ENCODE measurements at regions not wholly inside any gene's neighbourhood (a gene's known extent, or its start where the extent isn't known, plus 50 kb on each side); places are given as distances from the start of the nearest gene placed in this dataset.
"Not testable (repeated sequence)": the region's sequence is repeated elsewhere in the genome, so short reads cannot be mapped to it uniquely, and the experiment has no call there.

DNA sequence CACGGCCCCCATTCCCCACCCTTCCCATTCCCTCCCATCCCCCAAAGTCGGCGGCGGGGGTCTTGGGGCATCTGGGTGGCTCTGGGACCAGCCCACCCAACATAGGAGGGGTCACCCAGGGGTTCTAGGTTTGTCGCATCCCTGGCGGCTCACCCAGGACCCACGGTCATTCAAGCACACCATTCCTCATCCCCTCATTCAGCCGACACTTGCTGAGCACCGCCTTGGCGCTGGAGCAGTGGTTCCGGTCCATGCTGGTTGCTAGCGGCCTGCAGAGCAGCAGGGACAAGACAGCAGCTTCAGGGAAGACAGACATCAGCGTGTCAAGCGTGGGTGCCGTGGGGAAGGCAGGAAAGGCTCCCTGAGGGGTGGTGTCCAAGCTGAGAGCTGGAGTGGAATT is 50.5 kb upstream of the OTOS start:
- no peak for DNase-seq (ENCODE audit: low spot score)

- no peak for DNase-seq (ENCODE audit: low spot score)
Measured at GRCh38 chr2:240192661-240193060, 52.2 kb upstream of the OTOS start.

- DNase-seq (ENCODE audit: low spot score): not testable (repeated sequence)
Measured at GRCh38 chr2:240194341-240194762, 53.9 kb upstream of the OTOS start.

DNA sequence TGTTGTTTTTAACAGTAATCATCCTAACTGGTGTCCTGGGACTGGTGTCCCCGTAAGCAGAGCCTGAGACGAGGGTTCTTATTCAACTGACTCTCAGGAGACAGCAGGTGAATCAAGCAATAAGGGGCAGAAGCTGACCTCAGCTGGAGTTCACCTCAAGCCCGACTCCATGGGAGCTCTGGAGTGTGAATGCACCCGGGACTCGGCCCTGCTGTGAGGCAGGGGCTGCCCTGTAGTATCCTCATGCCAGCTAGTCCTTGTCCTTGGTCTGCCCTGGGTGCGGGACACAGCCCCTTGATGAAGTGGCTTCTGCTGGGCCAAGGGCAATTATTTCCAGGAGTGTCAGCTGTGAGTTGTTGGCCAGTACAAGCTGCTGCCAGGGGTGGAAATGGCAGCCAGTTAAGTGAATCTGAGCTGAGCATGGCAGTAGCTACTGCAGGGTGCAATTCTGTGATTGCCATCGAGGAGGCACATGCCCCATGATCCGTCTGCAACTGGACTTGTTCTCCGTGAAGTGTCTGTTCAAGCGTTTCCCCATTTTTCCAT is 54.9 kb upstream of the OTOS start:
- DNase-seq (ENCODE audit: low spot score): no peak

- DNase-seq (ENCODE audit: low spot score): no peak
Measured at GRCh38 chr2:240196716-240197461, 56.4 kb upstream of the OTOS start.

DNA sequence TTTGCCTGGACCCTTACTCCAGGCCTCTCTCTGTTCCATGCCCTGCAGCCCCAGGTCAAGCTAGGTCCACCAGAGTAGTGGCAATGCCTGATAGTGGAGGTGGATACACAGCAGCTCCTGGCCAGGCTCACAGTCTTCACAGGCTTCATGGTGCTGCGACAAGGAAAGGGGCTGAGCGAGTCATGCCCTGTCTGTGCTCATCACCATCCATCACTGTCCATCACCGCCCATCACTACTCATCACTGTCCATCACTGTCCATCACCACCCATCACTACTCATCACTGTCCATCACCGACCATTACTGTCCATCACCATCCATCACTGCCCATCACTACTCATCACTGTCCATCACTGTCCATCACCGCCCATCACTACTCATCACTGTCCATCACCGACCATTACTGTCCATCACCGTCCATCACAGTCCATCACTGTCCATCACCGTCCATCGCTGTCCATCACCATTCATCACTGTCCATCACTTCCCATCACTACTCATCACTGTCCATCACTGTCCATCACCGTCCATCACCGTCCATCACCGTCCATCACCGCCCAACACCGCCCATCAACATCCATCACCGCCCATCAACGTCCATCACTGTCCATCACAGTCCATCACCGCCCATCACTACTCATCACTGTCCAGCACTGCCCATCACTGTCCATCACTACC is 57.1 kb upstream of the OTOS start:
- no peak for DNase-seq (ENCODE audit: low spot score)

- DNase-seq (ENCODE audit: low spot score): no peak
Measured at GRCh38 chr2:240198226-240198625, 57.8 kb upstream of the OTOS start.

DNA sequence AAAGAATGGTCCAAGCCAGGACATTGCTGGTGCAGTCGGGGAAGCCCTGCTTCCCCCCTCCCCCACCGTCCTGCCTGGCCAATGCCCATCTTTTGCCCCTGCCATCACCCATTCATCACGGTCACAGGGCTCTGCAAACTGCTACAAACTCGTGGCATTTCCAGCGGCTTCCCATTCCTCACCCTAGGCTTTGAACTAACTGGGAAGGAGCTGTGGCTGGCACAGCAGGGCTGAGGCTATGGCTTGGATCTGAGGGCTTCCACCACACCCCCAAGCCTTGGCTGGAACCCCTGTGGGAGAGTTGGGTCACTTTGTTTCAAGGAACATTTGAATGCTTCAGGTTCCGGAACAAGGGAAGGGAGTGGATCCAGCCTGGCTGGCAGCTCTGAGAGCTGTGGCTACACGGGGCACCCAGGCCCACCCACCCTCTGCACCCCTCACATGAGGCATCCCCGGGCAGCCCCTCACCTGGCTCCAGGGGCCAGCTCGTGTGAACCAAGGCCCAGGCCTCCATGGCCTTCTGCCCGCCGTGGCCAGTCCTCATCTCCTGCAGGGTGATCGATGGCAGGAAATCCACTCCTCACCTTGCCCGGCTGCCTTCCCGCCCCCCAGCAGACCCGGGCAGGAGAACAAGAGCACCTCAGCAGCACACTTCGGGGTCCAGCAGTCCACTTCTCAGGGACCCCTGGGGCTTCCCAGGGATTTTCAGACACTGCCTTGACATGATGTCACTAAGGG is 58.8 kb upstream of the OTOS start:
- DNase-seq (ENCODE audit: low spot score): no peak

GRCh38 chr2:240200230-240201051 is 60.0 kb upstream of the OTOS start:
- DNase-seq (ENCODE audit: low spot score): no peak

DNA sequence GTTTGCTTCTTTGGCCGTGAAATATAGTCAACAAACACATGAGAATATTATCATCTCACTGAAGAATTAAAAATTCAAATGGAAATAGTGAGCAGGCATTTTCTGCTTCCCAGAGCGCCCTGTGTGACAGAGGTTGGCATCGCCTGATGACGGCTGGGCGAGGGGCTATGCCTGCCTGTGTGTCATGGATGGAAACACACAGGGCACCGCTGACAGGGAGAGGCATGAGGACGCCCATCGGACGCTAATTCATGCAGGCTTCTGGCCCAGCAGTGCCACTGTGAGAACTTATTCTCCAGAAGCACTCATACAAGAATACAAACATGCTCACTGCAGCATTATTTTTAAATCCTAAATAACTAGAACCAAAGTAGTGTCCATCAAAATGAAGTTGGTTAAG is 61.4 kb upstream of the OTOS start:
- DNase-seq (ENCODE audit: low spot score): no peak

GRCh38 chr2:240202586-240202985 is 62.1 kb upstream of the OTOS start:
- no peak for DNase-seq (ENCODE audit: low spot score)

GRCh38 chr2:240203031-240203787 is 62.8 kb upstream of the OTOS start:
- no peak for DNase-seq (ENCODE audit: low spot score)

- DNase-seq (ENCODE audit: low spot score): no peak
Measured at GRCh38 chr2:240203788-240204270, 63.4 kb upstream of the OTOS start.

DNA sequence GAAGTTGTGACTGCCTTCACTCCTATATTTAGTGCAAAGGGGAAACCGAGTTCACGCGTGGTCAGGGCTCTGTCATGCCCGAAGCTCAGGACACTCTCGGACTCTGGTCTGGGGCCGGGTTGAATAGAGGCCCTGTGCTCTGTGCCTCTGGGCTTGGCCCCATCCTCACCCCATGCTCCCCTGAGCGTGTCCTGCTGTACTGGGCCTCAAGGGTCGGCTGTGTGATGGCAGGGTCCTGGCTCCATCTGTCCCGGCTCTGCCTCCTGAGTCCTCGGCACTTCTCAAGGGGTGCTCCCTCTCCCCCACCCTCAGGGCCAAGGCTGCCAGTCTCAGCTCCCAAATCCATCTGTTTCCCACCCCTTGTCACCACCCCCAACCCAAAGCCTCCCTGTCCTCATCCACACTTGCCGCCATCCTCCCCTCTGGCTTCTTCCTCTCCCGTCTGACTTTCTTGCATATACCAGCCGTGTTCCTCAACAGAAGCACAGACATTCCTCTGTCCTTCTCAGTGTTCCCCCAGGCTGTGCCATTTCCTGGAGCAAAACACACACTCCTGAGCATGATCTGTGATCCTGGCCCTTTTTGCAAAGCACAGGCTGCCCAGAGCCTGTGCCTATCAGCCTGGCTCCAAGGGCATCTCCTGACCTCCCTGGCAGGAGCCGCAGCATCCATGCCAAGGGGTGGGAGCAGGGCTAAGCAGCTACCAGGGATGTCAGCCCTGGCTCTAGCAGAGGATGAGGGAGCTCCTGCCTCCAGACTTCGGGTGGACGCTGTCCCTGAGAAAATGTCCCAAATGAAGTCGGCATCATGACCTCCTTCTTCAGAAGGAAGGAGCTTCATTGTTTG is 64.2 kb upstream of the OTOS start:
- no peak for DNase-seq (ENCODE audit: low spot score)

- no peak for DNase-seq (ENCODE audit: low spot score)
Measured at GRCh38 chr2:240205348-240205747, 64.9 kb upstream of the OTOS start.

DNA sequence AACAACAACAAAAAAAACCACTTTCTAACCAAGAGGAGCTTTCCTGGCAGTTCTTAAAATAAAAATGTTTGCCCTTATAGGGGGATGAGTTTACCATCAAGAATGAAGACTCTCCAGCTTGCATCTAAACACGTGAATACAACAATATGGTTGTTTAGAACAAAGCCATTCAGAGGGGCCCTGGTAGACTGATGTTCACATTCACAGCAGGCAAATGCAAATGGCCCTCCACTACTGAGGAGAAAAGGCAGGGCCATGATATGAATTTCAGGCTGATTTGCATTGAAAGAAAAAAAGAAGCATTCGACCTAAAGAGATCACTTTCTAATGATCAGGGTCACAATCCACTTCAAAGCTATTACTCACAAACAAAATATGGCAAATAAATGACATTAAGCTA is 65.3 kb upstream of the OTOS start:
- no peak for DNase-seq (ENCODE audit: low spot score)

DNA sequence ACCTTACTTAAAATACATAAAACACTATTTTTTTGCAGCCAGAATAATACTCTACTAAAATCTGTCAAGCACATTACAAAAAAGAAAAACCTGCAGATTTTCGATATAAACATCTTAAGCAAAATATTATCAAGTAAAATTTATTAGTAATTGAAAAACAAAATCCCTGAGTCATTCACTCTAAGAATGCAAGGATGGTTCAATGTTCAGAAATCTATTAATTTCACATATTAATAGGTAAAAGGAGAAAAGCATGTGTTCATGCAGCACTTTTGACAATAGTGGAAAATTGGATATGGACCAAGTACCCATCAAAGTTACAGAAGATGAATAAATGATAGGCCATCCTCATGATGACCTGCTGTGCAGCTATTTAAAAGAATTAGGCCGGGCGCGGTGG is 66.2 kb upstream of the OTOS start:
- no peak for DNase-seq (ENCODE audit: low spot score)

- no peak for DNase-seq (ENCODE audit: low spot score)
Measured at GRCh38 chr2:240207661-240208060, 67.2 kb upstream of the OTOS start.

DNA sequence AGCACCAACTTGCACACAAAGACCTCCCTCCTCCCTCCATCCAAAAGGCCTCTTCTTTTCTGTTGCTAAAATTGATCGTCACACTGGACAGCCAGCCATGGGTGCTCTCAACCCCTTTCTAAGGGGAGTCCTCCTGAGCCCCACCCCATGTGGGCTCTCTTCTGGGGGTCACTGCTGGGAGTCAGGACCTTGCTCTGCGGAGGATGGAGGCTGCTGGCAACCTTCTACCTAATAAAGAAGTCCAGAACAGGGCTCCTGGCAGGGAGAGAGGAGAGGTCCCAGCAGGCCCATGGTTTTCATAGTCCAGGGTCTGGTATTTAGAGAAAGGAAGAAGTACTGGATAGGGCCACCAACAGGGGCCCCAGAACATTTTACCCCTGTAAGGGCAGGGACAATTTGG is 67.6 kb upstream of the OTOS start:
- no peak for DNase-seq (ENCODE audit: low spot score)

DNA sequence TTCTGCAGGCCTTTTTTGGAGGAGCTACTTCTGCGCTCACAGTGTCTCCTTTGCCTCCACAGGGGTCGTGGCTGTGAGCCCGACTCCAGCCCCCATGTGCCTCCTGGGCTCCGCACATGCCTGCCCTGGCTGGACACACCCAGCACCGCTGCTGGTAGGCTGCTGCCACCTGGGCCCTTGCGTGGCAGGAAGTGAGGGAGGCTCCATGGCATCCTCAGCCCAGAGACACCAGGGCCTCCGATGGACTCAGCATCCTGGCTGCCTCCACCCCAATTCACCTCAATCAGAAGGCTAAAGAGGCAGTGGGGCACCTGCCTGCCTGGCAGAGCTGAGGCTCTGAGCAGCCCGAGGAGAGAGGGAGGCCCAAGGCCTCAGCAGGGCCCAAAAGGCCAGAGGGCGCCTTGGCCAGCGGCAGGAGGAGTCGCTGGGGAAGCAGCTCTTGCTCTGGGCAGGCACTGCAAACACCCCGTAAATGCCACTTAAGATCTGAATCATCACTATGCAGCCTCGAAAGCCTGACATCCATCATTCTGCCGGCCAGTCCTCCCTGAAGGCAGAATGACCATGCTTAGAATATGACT is 68.3 kb upstream of the OTOS start:
- DNase-seq (ENCODE audit: low spot score): no peak

Measured in COLO829 (cell line).